Panc1 (cell line): ENCODE measurements at regions not wholly inside any gene's neighbourhood (a gene's known extent, or its start where the extent isn't known, plus 50 kb on each side); places are given as distances from the start of the nearest gene placed in this dataset.
A peak's percentile ranks its signal among the peaks of the same experiment; 100 is the strongest.

Source experiments
- ATAC-seq: fragments of 200-7000 bp; cut with Tn5 transposase; 2 replicates; pipeline ENCODE4 v1.9.1; 2020; ENCODE audit warnings: mild to moderate bottlenecking, moderate library complexity
- BruUV-seq: library from RNA; stranded (reverse); fragments of 400-500 nt; replicated peaks from 2 replicates; lab custom pipeline; 2021; lab: Mats Ljungman, UMichigan
- CTCF ChIA-PET: fragments of 300-600 bp; sonication (Branson Sonifier 250); formaldehyde crosslinking; loops from one replicate; lab custom pipeline; 2022; ENCODE audit warnings: antibody characterized with exemption; lab: Charles Lee
- POLR2A ChIA-PET: fragments of 300-600 bp; sonication (Branson Sonifier 250); formaldehyde crosslinking; loops from one replicate; lab custom pipeline; 2022; ENCODE audit warnings: antibody characterized with exemption; lab: Charles Lee
- DNase-seq: peaks from one replicate; pipeline ENCODE4 v3.0.0-alpha.2; 2010; ENCODE audit warnings: low read depth, low spot score
- H3K27ac ChIP-seq: 2 replicates; pipeline ENCODE4 v1.5.1; 2011; ENCODE audit warnings: mild to moderate bottlenecking, low read length, inconsistent platforms
- H3K27me3 ChIP-seq: fragments of 200-500 bp; sonication (Bioruptor generic); 2 replicates; pipeline ENCODE4 v1.6.0; 2014; ENCODE audit warnings: low read length, inconsistent platforms; ENCODE audit not compliant: control insufficient read depth, insufficient read depth
- H3K36me3 ChIP-seq: fragments of 200-500 bp; sonication (Bioruptor generic); 2 replicates; pipeline ENCODE4 v1.5.1; 2014; ENCODE audit warnings: inconsistent platforms, mild to moderate bottlenecking, low read length, moderate library complexity; ENCODE audit not compliant: control insufficient read depth, insufficient read depth
- H3K4me1 ChIP-seq: 2 replicates; pipeline ENCODE4 v1.5.1; 2011; ENCODE audit warnings: inconsistent platforms, mild to moderate bottlenecking, low read length, moderate library complexity; ENCODE audit not compliant: control insufficient read depth, insufficient read depth
- H3K4me3 ChIP-seq, 2 experiments: 2 replicates each; pipeline ENCODE4 v1.5.1; 2011 to 2012; ENCODE audit warnings: low read depth in 2 of 2, low read length in 2 of 2, mild to moderate bottlenecking in 2 of 2, inconsistent platforms in 1 of 2, moderate library complexity in 1 of 2
- H3K9me3 ChIP-seq: fragments of 200-500 bp; sonication (Bioruptor generic); 2 replicates; pipeline ENCODE4 v1.5.1; 2014; ENCODE audit warnings: low read depth, mild to moderate bottlenecking, inconsistent platforms, low read length, moderate library complexity; ENCODE audit not compliant: control insufficient read depth, insufficient read depth
- CTCF ChIP-seq: fragments of 450-650 bp; IDR thresholded peaks from 2 replicates; pipeline ENCODE4 v1.5.1; 2017; ENCODE audit warnings: mild to moderate bottlenecking
- REST ChIP-seq, 2 experiments: IDR thresholded peaks; 2 replicates each; pipeline ENCODE4 v1.6.1; 2011 to 2012; ENCODE audit warnings: low read depth in 2 of 2, control low read depth in 1 of 2, low read length in 1 of 2, mild to moderate bottlenecking in 1 of 2, moderate library complexity in 1 of 2; ENCODE audit not compliant: insufficient read depth in 1 of 2
- in situ Hi-C: cut with HindIII; loops from 2 replicates; pipeline ENCODE4 v1.10.0; 2016; ENCODE audit warnings: low sequenced_read_pairs, low pct_unique_long_range_greater_than_20kb
- intact Hi-C: fragments of 100-400 bp; cut with micrococcal nuclease; formaldehyde crosslinking; loops from one replicate; pipeline ENCODE4 v1.10.0; 2022; ENCODE audit not compliant: unreplicated experiment

GRCh38 chr1:181189691-181190363, 101.3 kb downstream of the IER5 start:
- ATAC-seq: peak; percentile 94

More at GRCh38 chr1:181189691-181190363, 101.3 kb downstream of the IER5 start:
- TF ChIP-seq CTCF (peak; percentile 100), REST (IDR thresholded peaks at IDR 0.05; ENCODE audit: insufficient read depth in 1 of 2, low read depth in 2 of 2, low read length in 1 of 2) (no peak)
- peak; percentile 17 for DNase-seq
- Histone ChIP-seq H3K27ac (no peak overlapping the region), H3K4me3 (peak overlapping the region in 1 of 2 experiments; percentile 26; a peak in 1 of 4 replicates), H3K36me3 (no peaks in the 10 kb centered on the region), H3K9me3 (no peaks in the 10 kb centered on the region), H3K4me1 (no peaks in the 10 kb centered on the region), H3K27me3 (peaks cover 4% of the 10 kb centered on the region; the same call in 1 of the 2 replicates)
- intact Hi-C loops (loop anchor here (1.0 kb wide), 1 partner anchor 233 kb away; no protein-coding TSS in a partner anchor), in situ Hi-C loops (no loop called here)
- CTCF ChIA-PET: interaction anchor here (0.5 to 2.2 kb wide), 9 partner anchors 13 to 889 kb away, joined by 3 to 14 read pairs (median 4); no protein-coding TSS in a partner anchor
- POLR2A ChIA-PET: no interaction called here
- BruUV-seq: no TSS peak
